ENCODE measurements at regions not wholly inside any gene's neighbourhood (a gene's known extent, or its start where the extent isn't known, plus 50 kb on each side); places are given as distances from the start of the nearest gene placed in this dataset.

DNA sequence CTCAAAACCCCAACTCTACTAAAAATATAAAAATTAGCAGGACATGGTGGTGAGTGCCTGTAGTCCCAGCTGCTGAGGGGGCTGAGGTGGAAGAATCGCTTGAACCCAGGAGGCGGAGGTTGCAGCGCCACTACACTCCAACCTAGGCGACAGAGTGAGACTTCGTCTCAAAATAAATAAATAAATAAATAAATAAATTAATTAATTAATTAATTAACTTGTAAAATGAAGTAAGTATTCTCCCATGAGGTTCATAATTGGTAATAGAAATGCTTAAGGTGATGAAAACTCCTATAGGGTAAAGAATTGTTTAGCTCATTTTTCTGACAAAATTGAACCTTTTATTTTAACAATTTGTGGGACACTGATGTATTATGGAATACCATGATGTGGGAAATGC, 230.8 kb downstream of the TMEM182 start:
- Histone ChIP-seq H2BK12ac (ENCODE audit: low read depth, low read length) (no peak overlapping the region), H2AFZ (ENCODE audit: low read length) (no peak overlapping the region), H3K14ac (ENCODE audit: insufficient read length) (no peak overlapping the region), H3K9me3 (ENCODE audit: insufficient read depth in 2 of 2, low read depth in 1 of 2, low read length in 1 of 2) (no peaks in the 10 kb centered on the region), H3K4me3 (ENCODE audit: extremely low read depth in 1 of 4, insufficient read depth in 2 of 4, low read depth in 3 of 4, low read length in 4 of 4) (no peak overlapping the region), H2BK20ac (ENCODE audit: low read length) (no peak overlapping the region), H3K9ac (replicated peaks in 1 of 4; ENCODE audit: extremely low read depth in 1 of 4, low read depth in 3 of 4, low read length in 3 of 4) (no peak overlapping the region), H3K56ac (replicated peaks; ENCODE audit: insufficient read length, low read depth, low read length) (no peak overlapping the region), H3K27me3 (replicated peaks in 1 of 4; ENCODE audit: control insufficient read depth in 3 of 4, extremely low read depth in 1 of 4, insufficient read depth in 3 of 4, low read length in 3 of 4) (no peaks in the 10 kb centered on the region), H3K23ac (ENCODE audit: insufficient read length) (no peak overlapping the region), H4K5ac (ENCODE audit: insufficient read length, low read depth, low read length) (no peak overlapping the region), H3K23me2 (ENCODE audit: low read depth, low read length) (no peaks in the 10 kb centered on the region), H3K4ac (replicated peaks; ENCODE audit: insufficient read length, low read depth, low read length) (no peak overlapping the region), H3K18ac (ENCODE audit: extremely low read depth, low read length) (no peak overlapping the region), H3K4me2 (ENCODE audit: insufficient read depth in 1 of 2, low read depth in 2 of 2, low read length in 2 of 2) (no peak overlapping the region), H3K27ac (ENCODE audit: low read depth, low read length) (no peak overlapping the region), H4K20me1 (replicated peaks in 1 of 2; ENCODE audit: control insufficient read depth in 1 of 2, insufficient read depth in 2 of 2, low read length in 2 of 2) (no peaks in the 10 kb centered on the region), H3K79me1 (ENCODE audit: low read depth, low read length) (no peaks in the 10 kb centered on the region), H3K79me2 (ENCODE audit: control insufficient read depth in 1 of 2, insufficient read depth in 2 of 2, low read length in 2 of 2) (no peaks in the 10 kb centered on the region), H3K36me3 (ENCODE audit: control insufficient read depth in 2 of 4, insufficient read depth in 4 of 4, low read length in 3 of 4) (no peaks in the 10 kb centered on the region), H2BK15ac (ENCODE audit: low read length) (no peak overlapping the region), H4K8ac (ENCODE audit: extremely low read depth, insufficient read depth, low read length) (no peak overlapping the region), H3K4me1 (replicated peaks in 1 of 4; ENCODE audit: control insufficient read depth in 3 of 4, insufficient read depth in 4 of 4, low read length in 3 of 4) (no peaks in the 10 kb centered on the region), H2BK5ac (ENCODE audit: low read depth, low read length) (no peak overlapping the region), H4K91ac (replicated peaks; ENCODE audit: insufficient read length, low read length) (no peak overlapping the region), H2AK5ac (ENCODE audit: low read depth, low read length) (no peak overlapping the region), H2BK120ac (replicated peaks; ENCODE audit: low read depth, low read length) (no peak overlapping the region)
- ChIA-PET POLR2A (ENCODE audit: partially characterized antibody) (no interaction called here), CTCF (ENCODE audit: partially characterized antibody) (interaction anchor here (1.1 to 1.2 kb wide), 4 partner anchors 11 to 166 kb away, joined by 3 to 7 read pairs (median 4); no protein-coding TSS in a partner anchor)
- DNase-seq (ENCODE audit: low read depth in 1 of 2, low spot score in 2 of 2) (no peak), FAIRE-seq (no peak)
- WGBS, 2 experiments (ENCODE audit: extremely low coverage in 1 of 2, insufficient coverage in 1 of 2, insufficient read length in 1 of 2, insufficient replicate concordance in 2 of 2, low coverage in 1 of 2, low lambda C conversion rate in 2 of 2, missing lambda C conversion rate in 1 of 2), result 93% methylated on average over 5 of the region's 5 CpGs; no CpG with 5 or more reads in 1 of the 2 experiments
- TF ChIP-seq CTBP2 (IDR thresholded peaks at IDR 0.05; ENCODE audit: borderline replicate concordance, insufficient read depth, insufficient read length, low read length), result no peak
- TF ChIP-seq USF2 (IDR thresholded peaks at IDR 0.05; ENCODE audit: low read length), result no peak
